Hematopoietic multipotent progenitor cell treated with erythropoietin and hydrocortisone succinate and interleukin-3 and kit ligand, for 6 days (in vitro differentiated cells): ENCODE measurements at regions not wholly inside any gene's neighbourhood (a gene's known extent, or its start where the extent isn't known, plus 50 kb on each side); places are given as distances from the start of the nearest gene placed in this dataset.
A peak's percentile ranks its signal among the peaks of the same experiment; 100 is the strongest.

ENCODE experiments used
- DNase-seq: peaks from one replicate; pipeline ENCODE4 v3.0.0-alpha.2; 2015

DNA sequence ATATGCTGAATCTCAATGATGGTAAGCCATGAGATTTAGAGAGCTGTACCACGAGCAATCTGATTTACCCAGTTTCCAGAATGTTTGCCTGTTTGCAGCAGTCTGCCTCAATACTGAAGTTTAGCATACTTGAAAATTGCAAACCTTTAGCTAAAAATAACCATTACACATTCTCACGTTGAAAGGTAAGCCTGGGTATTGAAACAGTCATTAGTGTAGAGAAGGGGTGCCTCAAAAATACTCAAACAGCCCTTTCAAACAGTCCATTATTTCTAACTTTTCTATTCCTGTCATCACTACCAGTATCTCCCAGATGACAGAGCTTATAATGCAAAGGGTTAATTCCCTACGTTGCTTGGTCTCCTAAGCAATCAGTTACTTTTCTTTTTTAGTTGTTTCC is 111.8 kb upstream of the MBNL1 start:
- DNase-seq: no peak

DNA sequence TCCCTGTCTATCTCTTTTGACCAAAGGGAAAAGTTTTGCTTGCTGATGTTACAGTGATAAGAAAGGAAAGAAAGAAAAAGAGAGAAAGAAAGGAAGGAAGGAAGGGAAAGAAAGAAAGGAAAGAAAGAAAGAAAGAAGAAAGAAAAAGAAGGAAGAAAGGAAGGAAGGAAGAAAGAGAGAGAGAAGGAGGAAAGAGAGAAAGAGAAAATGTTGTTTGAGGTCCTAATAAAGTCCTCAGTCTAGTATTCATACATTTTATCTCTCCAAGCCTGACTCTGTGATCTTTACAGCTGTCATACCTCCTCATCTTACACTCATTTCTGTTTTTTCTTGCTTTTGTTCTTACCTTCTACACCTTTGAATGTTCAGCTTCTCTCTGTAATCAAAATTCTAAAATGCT is 111.4 kb upstream of the MBNL1 start:
- no peak for DNase-seq

DNA sequence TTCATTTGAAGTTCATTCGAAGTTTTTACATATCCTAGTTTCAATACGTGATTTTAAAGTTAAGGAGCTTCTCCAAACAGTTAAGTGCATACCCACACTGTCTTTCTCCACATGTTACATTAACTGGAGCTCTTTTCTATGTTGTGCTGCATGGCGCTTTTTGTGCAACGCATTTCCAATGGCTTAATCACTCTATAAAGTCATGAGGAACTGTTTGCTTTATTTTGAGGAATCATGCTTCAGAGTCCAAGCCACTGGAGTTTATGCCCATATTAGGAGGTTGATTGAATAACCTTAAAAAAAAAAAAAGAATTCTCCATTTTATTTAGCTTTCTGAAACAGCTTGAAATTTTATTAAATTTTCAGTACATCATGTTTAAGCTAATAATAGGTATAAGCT is 109.4 kb upstream of the MBNL1 start:
- no peak for DNase-seq

DNA sequence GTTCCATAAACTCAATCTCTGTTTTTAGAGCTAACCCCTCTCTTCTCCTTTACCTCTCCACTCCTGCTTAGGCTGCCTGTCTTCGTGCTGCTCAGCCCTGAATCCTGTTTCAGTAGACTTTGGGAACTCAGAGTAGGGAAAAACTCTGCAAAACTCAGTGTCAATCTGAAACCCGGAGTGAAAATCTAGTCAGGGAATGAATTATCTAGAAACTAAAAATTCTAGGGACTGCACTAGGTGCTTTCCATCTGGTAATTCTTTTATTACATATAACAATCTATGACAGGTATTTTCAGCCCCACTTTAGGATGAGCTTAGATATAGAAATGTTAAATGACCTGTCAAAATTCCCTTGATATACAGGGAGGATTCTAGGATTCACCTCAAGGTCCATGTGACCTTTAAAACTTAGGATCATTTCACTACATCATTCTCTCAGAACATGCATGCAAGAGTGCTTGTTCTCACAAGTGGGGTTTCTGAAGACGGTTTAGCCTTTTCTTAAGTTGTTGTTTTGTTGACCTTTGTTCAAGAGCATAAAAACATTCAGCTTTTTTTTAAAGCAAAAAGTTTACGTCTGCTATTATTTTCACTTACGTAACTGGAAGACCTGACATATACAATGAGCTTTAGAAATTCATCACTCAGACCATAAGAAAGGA is 108.2 kb upstream of the MBNL1 start:
- no peak for DNase-seq

DNA sequence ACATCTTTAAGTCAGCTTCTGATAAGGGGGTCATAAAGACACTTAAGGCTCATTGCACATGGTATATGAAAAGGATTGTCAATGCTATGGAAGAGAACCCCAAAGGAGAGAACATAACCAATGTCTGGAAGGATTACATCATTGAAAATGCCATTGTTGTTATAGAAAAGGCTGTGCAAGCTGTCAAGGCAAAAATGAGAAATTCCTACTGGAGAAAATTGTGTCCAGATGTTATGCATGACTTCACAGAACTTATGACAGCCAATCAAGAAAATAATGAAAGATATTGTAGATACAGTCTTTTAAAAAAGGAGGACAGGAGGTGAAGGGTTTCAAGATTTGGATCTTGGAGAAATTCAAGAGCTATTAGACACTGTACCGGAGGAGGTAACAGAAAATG is 96.3 kb upstream of the MBNL1 start:
- no peak for DNase-seq

DNA sequence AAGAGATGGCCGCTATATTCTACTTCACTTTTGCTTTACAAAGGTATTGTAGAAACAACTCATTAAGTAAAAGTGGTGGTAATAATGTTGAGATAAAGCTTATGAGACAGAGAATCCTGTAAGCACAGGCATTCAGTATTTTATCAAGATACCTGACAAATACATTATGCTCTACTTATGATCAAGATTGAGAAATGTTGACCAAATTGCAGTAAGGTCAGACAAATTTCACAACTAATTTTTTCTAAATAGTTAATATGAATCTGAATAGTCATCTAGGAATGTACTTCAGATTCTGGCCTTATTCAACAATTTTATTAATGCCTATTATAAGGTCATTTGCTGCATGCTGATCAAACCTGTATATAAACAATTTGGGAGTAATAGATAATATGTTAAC is 95.1 kb upstream of the MBNL1 start:
- DNase-seq: no peak

DNA sequence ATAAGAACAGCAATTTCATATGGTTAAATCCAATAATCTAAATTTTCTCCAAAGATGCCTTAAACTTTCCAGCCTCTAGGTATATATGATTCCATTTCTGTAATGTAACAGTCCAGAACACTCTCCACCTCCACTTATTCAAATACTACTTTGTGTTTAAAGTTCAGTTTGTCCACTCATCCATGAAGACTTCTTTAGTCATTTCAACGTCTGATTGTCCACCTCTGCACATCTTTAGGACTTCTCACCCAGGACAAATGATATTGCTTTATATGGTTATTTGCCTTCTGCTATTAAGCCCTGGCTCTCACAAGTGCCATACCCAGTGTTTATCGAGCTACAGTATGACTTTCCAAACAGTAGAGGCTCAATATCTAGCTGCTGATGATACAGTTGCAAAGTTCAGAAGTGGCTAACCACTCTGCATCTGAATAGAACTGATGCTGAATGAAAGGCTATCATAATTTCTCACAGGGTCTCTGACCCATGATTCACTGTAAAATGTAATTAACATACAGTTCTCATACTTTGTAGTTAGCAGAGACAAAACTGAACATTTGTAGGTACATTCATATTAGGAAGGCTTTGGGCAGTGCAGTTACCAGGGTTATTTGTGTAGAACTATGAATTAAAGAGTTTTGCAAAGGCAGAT is 93.7 kb upstream of the MBNL1 start:
- no peak for DNase-seq

DNA sequence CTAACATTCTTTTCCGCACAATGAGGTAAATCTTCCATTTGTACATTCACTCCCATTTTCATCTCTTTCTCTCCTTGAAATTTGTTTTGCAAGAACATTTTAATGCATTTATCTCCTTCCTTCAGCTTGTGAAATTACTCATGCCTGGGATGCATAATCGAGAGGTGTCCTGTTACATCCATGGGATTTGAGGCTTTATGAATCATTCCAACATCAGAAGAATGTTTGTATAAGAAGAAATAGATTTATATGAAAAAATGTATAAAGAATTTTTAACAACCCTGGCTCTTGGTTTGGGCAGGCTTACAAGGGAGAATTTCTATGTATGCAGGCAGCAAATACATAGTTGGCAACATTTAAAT is 93.2 kb upstream of the MBNL1 start:
- DNase-seq: no peak

DNA sequence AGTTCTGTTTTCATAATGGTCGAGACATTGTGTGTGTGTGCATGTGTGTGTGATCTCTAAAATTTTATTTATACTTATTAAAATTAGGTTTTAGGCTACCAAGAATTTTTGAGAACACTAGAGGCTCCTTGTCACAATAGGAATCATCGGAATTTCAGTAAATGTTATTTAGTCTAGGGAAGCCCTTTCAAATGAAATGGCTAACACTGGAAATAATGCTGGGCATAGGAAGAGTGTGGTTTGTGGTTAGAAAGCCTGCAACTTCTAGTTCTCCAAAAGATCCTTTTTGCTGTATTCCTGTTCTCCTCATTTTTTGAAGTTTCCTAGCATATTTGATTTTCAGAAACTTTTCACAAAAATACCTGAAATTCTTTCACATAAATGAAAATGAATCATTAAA is 92.5 kb upstream of the MBNL1 start:
- no peak for DNase-seq

DNA sequence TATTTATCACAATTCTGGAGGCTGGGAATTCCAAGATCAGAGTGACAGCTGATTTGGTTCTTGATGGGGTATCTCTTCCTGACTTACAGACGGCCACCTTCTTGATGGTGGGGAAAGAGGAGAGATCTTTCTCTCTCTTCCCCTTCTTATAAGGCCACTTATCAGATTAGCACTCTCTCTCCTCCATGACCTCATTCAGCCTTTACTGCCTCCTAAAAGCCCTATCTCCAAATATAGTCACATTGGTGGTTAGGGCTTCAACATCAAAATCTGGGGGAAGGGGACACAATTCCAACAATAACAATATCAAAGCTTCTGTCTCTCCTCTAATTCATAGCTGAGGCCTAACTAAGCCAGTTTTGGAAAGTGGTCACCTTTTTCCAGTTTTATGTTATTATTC is 91.7 kb upstream of the MBNL1 start:
- DNase-seq: peak; percentile 45

DNA sequence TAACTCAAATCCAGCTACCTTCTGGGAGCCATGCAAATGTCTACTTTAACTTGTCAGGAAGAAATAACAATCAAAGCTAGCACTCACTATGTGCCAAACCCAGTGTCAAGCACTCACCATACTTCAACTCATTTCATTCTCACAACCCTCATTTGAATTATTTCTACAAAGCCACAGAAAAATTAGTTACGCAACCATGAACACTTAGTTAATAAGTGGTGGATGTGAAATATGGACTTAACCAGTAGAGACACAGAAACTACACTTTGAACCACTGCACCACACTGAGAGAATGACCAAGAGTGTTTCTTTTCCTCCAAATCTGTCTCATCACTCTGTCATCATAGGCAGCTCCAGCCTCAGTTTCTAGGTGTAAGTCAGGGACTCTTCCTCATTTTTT is 91.0 kb upstream of the MBNL1 start:
- DNase-seq: no peak

DNA sequence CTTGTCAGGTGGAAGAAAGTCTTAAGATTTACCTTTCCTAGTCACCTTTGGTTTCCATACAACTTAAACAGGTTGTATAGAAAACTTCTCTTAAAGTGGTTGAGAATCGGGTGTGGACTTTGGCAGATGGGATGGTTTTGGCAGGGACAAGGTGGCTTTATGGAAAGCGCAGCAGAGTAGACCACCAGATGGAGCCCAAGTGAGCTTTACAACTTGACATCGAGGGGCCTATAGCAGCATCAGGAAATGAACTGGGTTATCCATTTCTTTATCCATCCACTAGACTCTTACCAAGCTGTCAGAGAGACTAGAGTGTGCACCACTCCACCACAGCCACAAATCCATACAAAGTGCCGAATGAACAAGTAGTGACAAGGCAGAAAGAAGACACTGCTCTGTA is 85.3 kb upstream of the MBNL1 start:
- DNase-seq: peak; percentile 92

DNA sequence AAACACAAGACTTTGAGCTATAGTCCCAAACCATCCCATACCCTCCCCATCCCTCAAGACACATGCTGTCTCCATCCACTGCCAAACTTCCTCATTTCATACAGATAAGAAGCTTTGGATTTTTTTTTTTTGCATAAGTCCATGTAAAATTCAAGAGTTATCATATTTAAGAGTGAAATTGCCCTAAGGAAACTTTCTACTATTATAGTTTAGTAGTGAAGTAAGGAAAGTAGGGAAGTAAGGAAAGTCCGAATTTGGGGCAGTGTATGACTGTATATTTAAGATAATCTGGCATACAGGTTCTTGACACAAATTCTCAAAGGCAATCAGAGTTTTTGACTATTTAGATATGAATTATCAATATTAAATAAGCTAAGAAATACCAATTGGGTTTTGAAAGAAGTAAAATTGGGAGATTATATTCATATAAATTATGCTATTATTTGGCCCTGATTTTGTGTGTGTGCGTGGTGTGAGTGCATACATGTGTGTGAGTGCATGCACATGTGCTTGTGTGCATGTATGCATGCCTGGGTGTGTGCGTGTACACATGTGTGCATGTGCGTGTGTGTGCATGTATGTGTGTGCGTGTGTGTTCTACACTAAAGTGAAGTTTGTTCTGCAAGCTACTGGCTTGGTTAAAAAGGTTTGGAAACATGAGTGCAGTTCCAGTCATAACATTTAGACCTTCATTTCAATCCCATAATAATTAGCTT is 83.6 kb upstream of the MBNL1 start:
- DNase-seq: no peak

DNA sequence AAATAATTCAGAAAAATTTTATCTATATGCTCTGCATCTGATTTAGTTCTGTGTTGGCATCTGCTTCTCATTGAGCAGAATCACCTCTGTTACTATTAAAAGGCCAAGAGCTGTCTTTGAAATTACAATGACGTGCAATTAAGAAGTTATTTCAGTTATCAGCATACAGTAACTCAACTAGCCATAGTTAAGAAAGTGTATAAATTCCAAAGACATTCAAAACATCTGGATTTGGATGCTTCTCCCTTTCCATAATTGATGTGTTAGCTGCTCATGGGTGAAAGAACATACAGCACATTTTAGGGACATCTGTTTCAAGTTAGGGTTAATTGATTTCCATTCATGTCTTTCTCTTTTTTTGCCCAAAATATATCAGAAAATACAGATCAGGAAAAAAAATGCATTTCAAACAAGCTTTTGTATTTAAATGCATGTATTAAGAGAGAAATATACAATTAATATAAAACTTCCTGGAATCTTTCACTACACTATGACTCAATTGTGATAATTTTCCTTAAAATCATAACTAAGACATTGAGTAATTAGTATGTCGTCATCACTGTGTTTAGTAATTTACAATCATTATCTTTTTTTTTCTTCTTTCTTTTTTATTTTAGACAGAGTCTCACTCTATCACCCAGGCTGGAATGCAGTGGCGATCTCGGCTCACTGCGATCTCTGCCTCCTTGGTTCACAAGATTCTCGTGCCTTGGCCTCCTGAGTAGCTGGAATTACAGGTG is 82.7 kb upstream of the MBNL1 start:
- no peak for DNase-seq

DNA sequence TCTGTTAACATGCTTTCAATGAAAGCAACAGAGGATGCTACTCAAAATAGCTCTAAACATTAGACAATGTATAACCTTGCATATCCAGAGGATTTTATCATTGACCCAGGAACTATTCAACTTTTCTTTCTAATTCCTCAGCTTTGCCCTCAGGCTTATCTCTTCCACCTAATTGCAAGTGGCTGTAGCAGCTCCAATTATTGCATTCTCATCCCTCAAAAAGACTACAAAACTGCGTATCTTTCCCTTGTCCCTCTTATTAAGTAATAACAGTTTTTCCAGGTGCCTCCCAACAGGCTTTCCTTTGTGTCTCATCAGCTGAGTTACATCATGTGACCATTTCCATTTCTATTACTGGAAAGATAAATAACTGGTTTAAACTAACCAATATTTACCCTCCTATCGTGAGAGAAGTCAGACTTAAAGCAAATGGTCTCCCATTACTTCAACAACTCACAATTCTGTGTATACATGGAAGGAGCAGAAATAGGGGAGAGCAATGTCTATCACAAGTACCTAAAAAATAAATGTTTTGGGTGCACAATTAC is 78.0 kb upstream of the MBNL1 start:
- no peak for DNase-seq

DNA sequence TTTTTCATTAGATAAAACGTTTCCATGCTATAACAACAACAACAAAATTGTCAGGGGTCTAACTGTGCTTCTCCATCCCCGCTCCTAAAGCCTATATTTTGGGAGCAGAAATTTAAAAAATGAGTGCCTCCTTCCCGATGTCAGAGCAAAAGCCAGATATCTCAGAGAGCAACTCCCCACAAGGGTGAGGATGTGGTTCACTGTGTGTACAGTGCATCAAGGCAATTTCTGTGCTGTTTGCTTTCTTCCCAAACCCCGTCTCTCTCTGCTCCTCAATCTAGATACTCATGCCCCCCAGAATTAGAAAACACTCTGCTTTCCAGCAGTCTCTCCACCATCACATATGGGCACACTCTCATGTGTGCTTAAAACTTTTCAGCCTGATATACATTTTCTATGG is 76.7 kb upstream of the MBNL1 start:
- DNase-seq: peak; percentile 67

DNA sequence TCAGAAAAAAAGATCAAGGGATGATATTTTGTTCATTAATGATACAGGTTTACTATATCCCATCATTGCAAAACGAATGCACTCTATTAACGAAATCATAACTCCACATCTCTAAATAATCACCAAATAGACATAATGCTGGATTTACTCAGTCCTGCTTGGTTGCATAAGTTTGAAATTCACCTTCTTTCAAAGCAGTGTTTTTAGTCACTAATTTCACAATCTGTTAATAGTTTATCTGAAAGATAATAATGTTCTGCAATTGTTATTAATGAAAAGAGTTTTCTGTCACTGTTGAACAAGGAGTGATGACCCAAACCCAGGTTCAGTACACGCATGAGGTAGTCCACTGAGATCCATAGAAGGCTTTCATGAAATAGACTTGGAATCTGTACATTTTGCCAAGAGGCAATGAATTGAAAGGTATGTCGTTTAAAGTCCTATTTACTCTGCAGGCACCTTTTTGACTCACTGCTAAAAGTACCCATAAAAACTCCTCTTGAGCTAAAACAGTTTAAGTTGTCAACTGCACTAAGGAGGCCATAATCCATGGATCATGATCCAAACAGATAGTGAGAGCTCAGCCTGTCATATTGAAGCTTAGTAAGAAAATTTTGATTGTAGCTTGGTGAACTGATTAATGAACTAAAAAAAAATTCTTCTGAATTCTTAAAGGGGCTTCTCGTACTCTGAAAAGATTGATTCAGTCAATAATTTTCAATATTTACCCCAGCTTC is 75.6 kb upstream of the MBNL1 start:
- peak; percentile 46 for DNase-seq

DNA sequence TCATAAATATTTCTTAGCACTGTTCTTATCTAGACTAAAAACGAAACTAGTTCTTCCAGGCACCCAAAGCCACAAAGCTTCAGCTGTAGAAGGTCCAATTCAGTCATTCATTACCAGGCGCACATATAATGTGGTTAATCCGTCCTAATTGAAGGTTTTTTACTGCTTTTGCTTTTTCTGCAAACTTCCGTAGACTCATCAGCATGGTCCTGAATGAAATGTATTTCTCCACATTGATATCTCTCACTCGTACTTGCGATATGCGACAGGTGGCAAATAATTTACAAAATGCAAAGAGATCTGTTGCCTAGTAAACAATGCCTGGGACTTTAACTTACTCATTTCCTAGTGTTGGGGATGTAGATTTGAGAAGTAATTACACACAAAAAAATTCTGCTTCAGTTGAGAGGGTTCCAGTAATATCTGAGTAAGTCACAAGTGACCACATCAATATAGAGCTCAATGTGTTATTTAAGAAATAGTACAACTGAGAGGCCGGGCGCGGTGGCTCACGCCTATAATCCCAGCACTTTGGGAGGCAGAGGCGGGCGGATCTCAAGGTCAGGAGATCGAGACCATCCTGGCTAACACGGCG is 75.0 kb upstream of the MBNL1 start:
- DNase-seq: peak; percentile 73

DNA sequence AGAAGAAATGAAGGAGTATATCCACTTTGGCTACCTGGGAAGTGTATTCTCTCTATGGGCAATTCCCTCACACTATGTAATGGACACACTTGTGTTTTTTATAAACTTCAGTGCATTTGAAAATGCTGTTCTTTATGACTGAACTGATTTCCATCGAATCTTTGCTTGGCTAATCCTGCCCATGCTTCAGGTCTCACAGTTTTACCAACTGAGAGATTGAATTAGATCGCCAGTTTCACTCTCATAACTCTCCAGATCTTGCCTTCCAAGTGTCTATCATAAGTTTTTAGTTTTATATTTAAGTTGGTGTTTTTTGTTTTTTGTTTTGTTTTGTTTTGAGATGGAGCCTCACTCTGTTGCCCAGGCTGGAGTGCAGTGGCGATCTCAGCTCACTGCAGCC is 73.5 kb upstream of the MBNL1 start:
- DNase-seq: no peak

DNA sequence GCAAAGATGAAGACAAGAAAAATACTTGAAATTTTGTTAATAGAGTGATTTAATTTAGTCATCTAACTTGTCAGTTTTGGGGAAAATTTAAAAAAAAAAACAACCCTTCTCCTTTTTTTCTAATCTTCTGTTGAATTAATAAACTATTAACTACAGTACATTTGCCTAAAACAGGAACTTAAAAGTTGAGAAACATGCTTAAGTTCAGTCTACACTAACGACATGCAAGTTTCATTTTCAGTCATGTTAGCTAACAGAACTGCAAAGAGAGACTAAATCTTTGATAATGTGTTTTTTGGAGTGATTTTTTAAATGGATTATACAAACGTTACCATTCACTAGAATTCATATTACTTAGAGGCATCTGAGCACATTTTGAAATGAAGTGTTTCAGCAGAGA is 71.9 kb upstream of the MBNL1 start:
- peak; percentile 75 for DNase-seq

DNA sequence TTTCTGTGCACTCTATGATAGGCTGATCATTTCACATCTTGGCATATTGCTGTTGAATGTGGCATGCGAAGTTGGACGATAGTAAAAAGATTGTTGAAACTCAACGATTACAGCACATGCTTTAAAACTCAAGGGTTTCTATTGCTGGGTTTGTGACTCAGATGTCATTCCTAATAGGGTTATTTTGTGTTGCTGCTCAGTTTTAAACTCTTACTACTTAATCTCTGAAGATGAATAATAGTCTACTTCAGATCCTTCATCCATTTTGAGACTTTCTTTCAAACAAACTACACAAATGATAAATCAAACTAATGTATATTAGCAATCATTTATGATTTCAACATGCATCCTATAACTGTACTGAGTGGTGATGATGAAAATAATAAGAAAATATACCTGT is 71.3 kb upstream of the MBNL1 start:
- DNase-seq: peak; percentile 58

DNA sequence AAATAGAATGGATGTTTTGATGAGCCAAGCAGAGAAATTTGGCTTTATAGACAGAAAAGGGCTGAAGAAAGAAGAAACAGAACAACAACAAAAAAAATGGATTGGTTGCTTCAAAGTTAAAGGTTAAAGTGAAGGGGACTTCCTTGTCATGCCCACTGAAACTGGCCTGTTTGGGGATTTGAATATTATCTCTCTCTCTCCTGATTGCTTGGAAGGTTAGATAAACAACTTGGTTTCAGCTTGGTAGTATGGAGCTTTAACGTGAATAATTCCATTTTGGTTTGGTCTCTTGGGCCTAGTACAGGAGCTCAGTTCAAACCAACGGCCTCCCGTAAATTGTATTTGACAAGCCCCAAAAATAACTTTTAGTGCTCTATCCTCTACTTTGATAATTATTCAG is 70.8 kb upstream of the MBNL1 start:
- DNase-seq: peak; percentile 76
